GM12874 (cell line): ENCODE measurements at regions not wholly inside any gene's neighbourhood (a gene's known extent, or its start where the extent isn't known, plus 50 kb on each side); places are given as distances from the start of the nearest gene placed in this dataset.

Experiments
- CTCF ChIP-seq: IDR thresholded peaks from 2 replicates; pipeline ENCODE4 v1.5.1; 2011; ENCODE audit warnings: low read depth, mild to moderate bottlenecking, control low read depth, low read length, moderate library complexity; ENCODE audit not compliant: insufficient read depth

- no peak for TF ChIP-seq CTCF
Observed at GRCh38 chr20:40397467-40397866, 291.6 kb downstream of the MAFB start.

- TF ChIP-seq CTCF, result no peak
Observed at GRCh38 chr20:40393197-40394079, 295.6 kb downstream of the MAFB start.

- TF ChIP-seq CTCF, result no peak
Observed at GRCh38 chr20:40390654-40391053, 298.4 kb downstream of the MAFB start.

- no peak for TF ChIP-seq CTCF
Observed at GRCh38 chr20:40370800-40371199, 318.2 kb downstream of the MAFB start.

- TF ChIP-seq CTCF, result no peak
Observed at GRCh38 chr20:40368876-40369275, 320.2 kb downstream of the MAFB start.

- no peak for TF ChIP-seq CTCF
Observed at GRCh38 chr20:40361916-40362315, 327.1 kb downstream of the MAFB start.

GRCh38 chr20:40359131-40359912, 329.7 kb downstream of the MAFB start:
- TF ChIP-seq CTCF, result no peak
